Calu3 (cell line): ENCODE measurements at regions not wholly inside any gene's neighbourhood (a gene's known extent, or its start where the extent isn't known, plus 50 kb on each side); places are given as distances from the start of the nearest gene placed in this dataset.

ENCODE experiments used
- BruUV-seq: library from RNA; stranded (reverse); fragments of 400-500 nt; replicated peaks from 2 replicates; lab custom pipeline; 2021; lab: Mats Ljungman, UMichigan
- CTCF ChIA-PET: fragments of 300-600 bp; sonication (Branson Sonifier 250); formaldehyde crosslinking; loops from one replicate; lab custom pipeline; 2022; ENCODE audit warnings: antibody characterized with exemption; lab: Charles Lee
- DNase-seq: peaks from one replicate; pipeline ENCODE4 v3.0.0; 2022
- H3K27ac Mint-ChIP-seq: one replicate; pipeline ENCODE4 v1.8.0; 2022; ENCODE audit warnings: mixed read lengths; ENCODE audit not compliant: unreplicated experiment
- H3K27me3 Mint-ChIP-seq: one replicate; pipeline ENCODE4 v1.8.0; 2022; ENCODE audit warnings: mixed read lengths; ENCODE audit not compliant: unreplicated experiment
- H3K36me3 Mint-ChIP-seq: one replicate; pipeline ENCODE4 v1.8.0; 2022; ENCODE audit warnings: mild to moderate bottlenecking, moderate library complexity, mixed read lengths; ENCODE audit not compliant: insufficient read depth, unreplicated experiment
- H3K4me1 Mint-ChIP-seq: one replicate; pipeline ENCODE4 v1.8.0; 2022; ENCODE audit warnings: mild to moderate bottlenecking, low read depth, mixed read lengths; ENCODE audit not compliant: unreplicated experiment
- H3K4me3 Mint-ChIP-seq: one replicate; pipeline ENCODE4 v1.8.0; 2022; ENCODE audit warnings: mild to moderate bottlenecking, low read depth, moderate library complexity, mixed read lengths; ENCODE audit not compliant: unreplicated experiment
- H3K9me3 Mint-ChIP-seq: one replicate; pipeline ENCODE4 v1.8.0; 2022; ENCODE audit warnings: low read depth, mixed read lengths; ENCODE audit not compliant: unreplicated experiment
- intact Hi-C: fragments of 100-400 bp; cut with micrococcal nuclease; formaldehyde crosslinking; loops from one replicate; pipeline ENCODE4 v1.10.0; 2022; ENCODE audit not compliant: unreplicated experiment
- TF ChIP-seq, protein P1 (sequence below): fragments of 200-600 bp; IDR thresholded peaks from one replicate; pipeline ENCODE4 v1.8.0; 2022; ENCODE audit warnings: antibody characterized with exemption; ENCODE audit not compliant: unreplicated experiment

DNA sequence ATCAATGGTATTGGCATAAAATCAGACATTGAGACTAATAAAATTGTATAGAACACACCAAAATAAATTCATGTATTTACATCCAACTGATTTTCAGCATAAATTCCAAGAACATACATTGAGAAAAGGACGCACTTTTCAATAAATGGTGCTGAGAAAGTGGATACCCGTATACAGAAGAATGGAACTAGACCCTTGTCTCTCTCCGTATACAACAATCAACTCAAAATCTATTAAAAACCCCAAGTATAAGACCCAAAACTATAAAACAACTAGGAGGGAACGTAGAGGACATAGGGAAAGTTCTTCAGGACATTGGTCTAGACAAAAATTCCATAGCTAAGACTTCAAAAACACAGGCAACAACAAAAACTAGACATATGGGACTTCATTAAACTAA lies 97.4 kb downstream of the GGTLC2 start:
- intact Hi-C loops: no loop called here

DNA sequence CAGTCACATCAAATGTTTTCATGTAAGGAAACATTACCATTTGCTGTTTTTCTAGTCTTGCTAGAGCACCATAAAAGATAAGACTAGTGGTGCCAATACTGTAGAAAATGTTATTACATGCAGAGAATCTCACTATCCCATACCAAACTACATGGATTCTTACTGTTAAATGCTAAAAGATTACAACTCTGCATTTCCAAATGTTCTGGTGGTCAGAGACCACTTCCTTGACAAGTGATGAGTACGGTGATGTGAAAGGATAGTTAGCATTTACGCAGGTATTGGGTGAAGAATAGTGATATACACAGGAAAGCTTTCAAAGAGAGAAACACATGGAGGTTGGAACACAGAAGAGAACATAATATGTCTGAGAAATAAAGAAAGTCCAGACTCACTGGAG lies 98.2 kb downstream of the GGTLC2 start:
- TF ChIP-seq, protein P1, sequence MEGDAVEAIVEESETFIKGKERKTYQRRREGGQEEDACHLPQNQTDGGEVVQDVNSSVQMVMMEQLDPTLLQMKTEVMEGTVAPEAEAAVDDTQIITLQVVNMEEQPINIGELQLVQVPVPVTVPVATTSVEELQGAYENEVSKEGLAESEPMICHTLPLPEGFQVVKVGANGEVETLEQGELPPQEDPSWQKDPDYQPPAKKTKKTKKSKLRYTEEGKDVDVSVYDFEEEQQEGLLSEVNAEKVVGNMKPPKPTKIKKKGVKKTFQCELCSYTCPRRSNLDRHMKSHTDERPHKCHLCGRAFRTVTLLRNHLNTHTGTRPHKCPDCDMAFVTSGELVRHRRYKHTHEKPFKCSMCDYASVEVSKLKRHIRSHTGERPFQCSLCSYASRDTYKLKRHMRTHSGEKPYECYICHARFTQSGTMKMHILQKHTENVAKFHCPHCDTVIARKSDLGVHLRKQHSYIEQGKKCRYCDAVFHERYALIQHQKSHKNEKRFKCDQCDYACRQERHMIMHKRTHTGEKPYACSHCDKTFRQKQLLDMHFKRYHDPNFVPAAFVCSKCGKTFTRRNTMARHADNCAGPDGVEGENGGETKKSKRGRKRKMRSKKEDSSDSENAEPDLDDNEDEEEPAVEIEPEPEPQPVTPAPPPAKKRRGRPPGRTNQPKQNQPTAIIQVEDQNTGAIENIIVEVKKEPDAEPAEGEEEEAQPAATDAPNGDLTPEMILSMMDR: no peak
- Mint-ChIP-seq H3K4me1 (no peaks in the 10 kb centered on the region), H3K27ac (no peak overlapping the region), H3K9me3 (no peaks in the 10 kb centered on the region), H3K36me3 (no peaks in the 10 kb centered on the region), H3K27me3 (peaks cover 69% of the 10 kb centered on the region), H3K4me3 (no peak overlapping the region)
- CTCF ChIA-PET: interaction anchor here (1.8 kb wide), 1 partner anchor 11 kb away, joined by 5 read pairs; no protein-coding TSS in a partner anchor
- no peak for DNase-seq
- intact Hi-C loops: no loop called here
- no TSS peak for BruUV-seq

More for the DNA sequence above, 97.4 kb downstream of the GGTLC2 start:
- Mint-ChIP-seq H3K4me1 (no peaks in the 10 kb centered on the region), H3K27ac (no peak overlapping the region), H3K9me3 (no peaks in the 10 kb centered on the region), H3K27me3 (peaks cover 77% of the 10 kb centered on the region), H3K4me3 (no peak overlapping the region), H3K36me3 (no peaks in the 10 kb centered on the region)
- CTCF ChIA-PET: interaction anchor here (1.8 kb wide), 1 partner anchor 12 kb away, joined by 5 read pairs; no protein-coding TSS in a partner anchor
- no TSS peak for BruUV-seq
- no peak for DNase-seq
- TF ChIP-seq, protein P1: no peak

DNA sequence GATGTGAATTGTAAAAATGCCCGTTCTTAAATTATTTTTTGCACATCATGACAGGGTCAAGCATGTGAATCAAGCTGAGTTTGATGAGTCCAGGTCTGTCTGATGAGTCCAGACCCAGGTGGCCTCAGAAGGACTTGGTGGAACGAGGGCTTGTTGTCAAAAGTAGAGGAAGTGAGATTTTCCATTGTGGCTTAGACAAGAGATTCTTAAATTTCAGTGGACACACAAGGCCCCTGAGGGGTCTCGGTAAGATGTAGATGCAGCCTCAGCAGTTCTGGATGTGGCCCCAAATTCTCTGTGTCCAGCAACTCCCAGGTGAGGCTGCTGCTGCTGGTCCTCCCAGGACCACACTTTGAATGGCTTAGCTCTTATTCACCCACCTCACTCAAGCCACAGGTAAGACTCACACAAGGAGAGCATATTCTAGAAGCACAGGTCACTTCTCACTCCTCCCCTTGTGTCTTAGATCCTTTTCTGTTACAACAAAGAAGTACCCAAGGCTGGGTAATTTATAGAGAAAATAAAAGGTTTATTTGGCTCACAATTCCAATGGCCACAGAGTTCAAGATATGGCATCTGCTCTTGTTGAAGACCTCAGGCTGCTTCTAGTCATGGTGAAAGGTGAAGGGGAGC lies 98.8 kb downstream of the GGTLC2 start:
- H3K36me3 Mint-ChIP-seq: no peaks in the 10 kb centered on the region
- no peak overlapping the region for H3K27ac Mint-ChIP-seq
- H3K4me1 Mint-ChIP-seq: no peaks in the 10 kb centered on the region
- peaks cover 63% of the 10 kb centered on the region for H3K27me3 Mint-ChIP-seq
- no peak for DNase-seq
- CTCF ChIA-PET: interaction anchor here (1.7 to 1.8 kb wide), 2 partner anchors 10 to 50 kb away, joined by 4 to 5 read pairs; no protein-coding TSS in a partner anchor
- no TSS peak for BruUV-seq
- TF ChIP-seq, protein P1: no peak
- intact Hi-C loops: no loop called here
- H3K9me3 Mint-ChIP-seq: no peaks in the 10 kb centered on the region
- H3K4me3 Mint-ChIP-seq: no peak overlapping the region

DNA sequence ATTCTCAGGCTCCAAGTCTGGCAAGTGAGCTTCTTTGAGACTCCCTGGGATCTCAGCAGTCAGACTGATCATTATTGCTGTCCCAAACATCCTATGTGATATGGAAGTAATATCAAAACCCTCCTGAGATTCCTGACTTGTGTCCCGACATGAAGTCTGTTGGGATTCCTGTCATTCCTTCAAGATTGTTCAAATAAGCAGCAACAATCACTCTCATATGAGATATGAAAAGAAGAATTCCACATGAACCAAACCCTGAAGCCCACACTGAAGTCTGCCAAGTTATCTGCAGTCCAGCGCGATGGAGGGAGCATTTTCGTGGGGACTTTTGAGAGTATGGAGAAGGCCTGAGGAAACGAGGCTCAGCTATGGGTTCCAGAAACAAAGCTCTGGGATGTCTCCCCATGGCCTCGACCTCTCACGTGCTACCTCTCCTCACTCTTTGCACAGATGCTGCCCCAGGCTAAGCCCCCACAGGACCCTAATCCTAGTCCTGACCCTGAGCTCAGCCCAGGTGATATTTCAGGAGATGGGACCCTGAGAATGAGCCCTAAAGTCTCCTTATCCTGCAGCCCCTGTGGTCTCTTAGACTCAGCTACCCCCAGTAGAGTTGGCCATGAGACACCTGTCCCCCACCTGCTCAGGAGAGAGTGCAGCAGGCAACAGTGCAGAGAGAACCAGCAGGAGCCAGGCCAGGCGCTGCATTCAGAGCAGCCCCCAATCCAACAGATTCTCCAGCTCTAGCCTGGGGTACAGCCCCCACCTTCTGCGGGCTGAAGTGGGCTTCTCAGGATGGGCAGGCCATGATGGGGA lies 100.2 kb downstream of the GGTLC2 start:
- Mint-ChIP-seq H3K4me3 (no peak overlapping the region), H3K27ac (no peak overlapping the region), H3K27me3 (peaks cover 50% of the 10 kb centered on the region), H3K9me3 (no peaks in the 10 kb centered on the region), H3K4me1 (no peaks in the 10 kb centered on the region), H3K36me3 (no peaks in the 10 kb centered on the region)
- CTCF ChIA-PET: interaction anchor here (1.0 to 1.7 kb wide), 12 partner anchors 9 to 139 kb away, joined by 3 to 9 read pairs (median 4); no protein-coding TSS in a partner anchor
- TF ChIP-seq, protein P1: no peak
- intact Hi-C loops: no loop called here
- no peak for DNase-seq
- no TSS peak for BruUV-seq
